Heart right ventricle (tissue), 16 donors: ENCODE measurements at regions not wholly inside any gene's neighbourhood (a gene's known extent, or its start where the extent isn't known, plus 50 kb on each side); places are given as distances from the start of the nearest gene placed in this dataset.

ENCODE experiments used
- ATAC-seq, 8 donors: fragments of 200-7000 bp; cut with Tn5 transposase; one replicate each; pipeline ENCODE4 v1.9.1; 2020; ENCODE audit warnings: mild to moderate bottlenecking in 8 of 8, moderate library complexity in 8 of 8, moderate number of reproducible peaks in 1 of 8
- DNase-seq, 2 donors: peaks; one replicate each; pipeline ENCODE4 v3.0.0-alpha.2; 2020
- H3K27ac ChIP-seq, 10 donors: fragments of 200-600 bp; sonication (generic) in 2 of 10; one replicate each; pipeline versions ENCODE4 v1.5.0 to v1.8.0; 2020 to 2022; ENCODE audit warnings: mild to moderate bottlenecking in 3 of 10
- H3K27me3 ChIP-seq, 7 donors: fragments of 200-600 bp; one replicate each; pipeline ENCODE4 v1.8.0; 2021 to 2022; ENCODE audit warnings: mild to moderate bottlenecking in 2 of 7
- H3K36me3 ChIP-seq, 9 donors: fragments of 200-600 bp; sonication (generic) in 1 of 9; one replicate each; pipeline versions ENCODE4 v1.5.0 to v1.8.0; 2020 to 2022; ENCODE audit warnings: mild to moderate bottlenecking in 2 of 9
- H3K4me1 ChIP-seq, 9 donors: fragments of 200-600 bp; sonication (generic) in 1 of 9; one replicate each; pipeline versions ENCODE4 v1.5.0 to v1.8.0; 2020 to 2022; ENCODE audit warnings: mild to moderate bottlenecking in 4 of 9
- H3K4me3 ChIP-seq, 10 donors: fragments of 200-600 bp; sonication (generic) in 2 of 10; one replicate each; pipeline versions ENCODE4 v1.5.0 to v1.8.0; 2020 to 2022; ENCODE audit warnings: mild to moderate bottlenecking in 7 of 10, moderate library complexity in 2 of 10
- H3K9me3 ChIP-seq, 11 donors: fragments of 200-600 bp in 10 of 11; sonication (generic) in 2 of 11; one replicate each; pipeline versions ENCODE4 v1.5.0 to v1.8.0; 2013 to 2022; ENCODE audit warnings: mild to moderate bottlenecking in 2 of 11, control low read depth in 1 of 11, moderate library complexity in 1 of 11
- CTCF ChIP-seq, 9 donors: fragments of 200-600 bp; sonication (generic) in 2 of 9; IDR thresholded peaks; one replicate each; pipeline versions ENCODE4 v1.5.0 to v1.8.0; 2021 to 2022; ENCODE audit warnings: antibody characterized with exemption in 9 of 9, mild to moderate bottlenecking in 5 of 9, moderate library complexity in 1 of 9
- WGBS, 2 donors: extraction: QIAGEN DNeasy Blood & Tissue Kit; methylation state at CpG; one replicate each; pipeline ENCODE4 v1.1.7; 2013; ENCODE audit warnings: inconsistent platforms in 1 of 2; 5-methylcytosine and 5-hydroxymethylcytosine counted together
- intact Hi-C, 10 donors: fragments of 100-400 bp; cut with DNase I; formaldehyde crosslinking; loops; one replicate each; pipeline versions ENCODE4 v1.11.1 to v1.14.2; 2022
- donor health status: Arrhythmogenic right ventricular cardiomyopathy.
- donor health status: ischemic (EF 13 %, LVEDD 7.1; RV severe dilation, severe dysfunction).
- donor health status: healthy with polysubstance abuse.
- donor health status: DM: no; HTN: yes; CAD: no.
- donor health status: DM: no; HTN: no; CAD: no.
- donor health status: ischemic (EF 25% LVEDD 6.9; RV normal size, moderate dysfunction).
- donor health status: ischemic (EF 25% LVEDD 5.7; RV mildly dilated, moderate dysfunction).
- donor health status: healthy.
- donor health status: DM: yes; HTN: yes; CAD: no.
- donor health status: Ischemic cardiomyopathy.
- donor health status: ischemic (EF 35%, LVEDD 5.7; RV mildly dilated, moderate dysfunction).
- donor health status: nonischemic (EF 11% LVEDD 7.7; RV severe dilation, severe dysfunction).
- donor health status: DM: yes; HTN: yes; CAD: no.
- donor health status: PGD.
- donor health status: ischemic (EF 29% LVEDD 5.4; RV normal size, mild dysfunction).
- donor health status: nonischemic (EF 23%, LVEDD 6.1; RV moderate dilation, normal function).

DNA sequence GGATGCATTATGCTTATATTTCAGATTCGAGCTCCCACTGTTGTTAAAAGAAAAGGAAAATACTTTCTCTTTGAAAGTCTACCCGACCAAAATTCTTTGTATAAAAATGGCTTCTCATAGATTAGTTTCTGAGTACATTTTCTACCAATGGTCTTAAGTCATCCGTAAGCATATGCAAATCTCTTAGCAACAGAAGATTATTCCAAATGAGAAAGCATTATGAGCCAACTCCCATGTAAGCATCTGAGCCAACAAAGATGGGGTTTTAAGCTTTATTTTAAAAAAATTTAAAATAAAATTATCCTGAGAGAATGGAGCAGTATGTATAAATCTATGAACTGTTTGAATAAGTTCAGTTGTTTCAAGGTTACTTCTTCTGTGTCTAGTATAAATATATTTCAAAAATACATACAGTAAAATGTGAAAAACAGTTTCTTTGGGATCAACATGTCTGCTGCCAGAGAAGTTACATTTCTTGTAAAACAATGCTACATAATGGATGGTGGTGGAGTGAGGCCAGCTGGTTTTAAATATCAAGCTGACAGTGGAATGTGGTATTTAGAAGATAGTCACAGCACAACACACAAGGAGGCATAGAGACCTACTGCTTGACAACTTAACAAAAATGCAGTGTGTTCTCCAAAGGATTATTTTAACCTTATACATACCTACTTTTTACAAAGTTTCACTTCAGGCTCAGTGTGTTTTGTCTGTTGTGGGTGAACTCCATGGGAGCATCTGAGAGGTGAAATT, 199.5 kb upstream of the DIPK2B start:
- DNase-seq: no peak
- no peak overlapping the region for H3K27ac ChIP-seq
- ATAC-seq: no peak
- H3K4me3 ChIP-seq: no peak overlapping the region
- WGBS, 2 donors: 71 to 72% methylated on average over 3 of the region's 3 CpGs
- no peaks in the 10 kb centered on the region for H3K4me1 ChIP-seq
- TF ChIP-seq CTCF (IDR thresholded peaks at IDR 0.05): no peak
- peaks cover 0 to 6% (median 0%) of the 10 kb centered on the region in 7 donors for H3K27me3 ChIP-seq
- no peaks in the 10 kb centered on the region for H3K36me3 ChIP-seq
- intact Hi-C loops: no loop called here
- peaks cover 0 to 29% (median 8%) of the 10 kb centered on the region in 11 donors for H3K9me3 ChIP-seq

DNA sequence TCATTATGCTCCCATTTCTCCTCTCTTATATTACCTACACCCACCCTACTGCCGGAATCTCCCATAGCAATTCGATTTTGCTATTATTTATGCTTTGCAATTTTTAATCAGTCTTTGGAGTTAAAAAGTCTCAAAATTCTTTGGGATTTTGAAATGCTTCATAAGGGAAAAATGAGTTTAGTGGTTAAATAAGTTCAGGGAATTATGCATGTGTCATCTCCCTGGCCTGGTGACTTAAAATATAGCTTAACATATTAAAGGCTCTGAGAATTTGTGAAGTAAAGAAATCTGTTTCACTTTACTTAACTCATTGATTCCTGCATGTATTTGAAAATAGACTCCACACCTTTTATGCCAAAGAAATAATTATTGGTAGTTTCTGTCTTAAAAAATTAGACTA, 185.1 kb upstream of the DIPK2B start:
- no peak for TF ChIP-seq CTCF (IDR thresholded peaks at IDR 0.05)
- Histone ChIP-seq H3K36me3 (no peaks in the 10 kb centered on the region), H3K27ac (no peak overlapping the region), H3K9me3 (peaks cover 0 to 32% (median 0%) of the 10 kb centered on the region in 11 donors), H3K4me1 (no peaks in the 10 kb centered on the region), H3K27me3 (peaks cover 0 to 10% (median 0%) of the 10 kb centered on the region in 7 donors), H3K4me3 (no peak overlapping the region)
- intact Hi-C loops: no loop called here
- ATAC-seq: no peak
- DNase-seq: no peak
- 94 to 97% methylated on average over 2 of the region's 2 CpGs for WGBS, 2 donors

- no peak for TF ChIP-seq CTCF (IDR thresholded peaks at IDR 0.05)
- no peak for ATAC-seq
- Histone ChIP-seq H3K9me3 (peaks cover 0 to 11% (median 0%) of the 10 kb centered on the region in 11 donors), H3K4me3 (no peak overlapping the region), H3K36me3 (no peaks in the 10 kb centered on the region), H3K27me3 (peaks cover 0 to 10% (median 0%) of the 10 kb centered on the region in 7 donors), H3K4me1 (no peaks in the 10 kb centered on the region), H3K27ac (no peak overlapping the region)
- intact Hi-C loops: no loop called here
- WGBS, 2 donors: 96% methylated on average over 27 to 33 of the region's 34 CpGs
- no peak for DNase-seq
Observed at GRCh38 chrX:45381841-45382240, 181.2 kb upstream of the DIPK2B start.

- no peak for TF ChIP-seq CTCF (IDR thresholded peaks at IDR 0.05)
- no peak for DNase-seq
- Histone ChIP-seq H3K4me3 (no peak overlapping the region), H3K9me3 (peaks cover 0 to 11% (median 0%) of the 10 kb centered on the region in 11 donors), H3K27ac (no peak overlapping the region), H3K27me3 (peaks cover 0 to 10% (median 0%) of the 10 kb centered on the region in 7 donors), H3K36me3 (no peaks in the 10 kb centered on the region), H3K4me1 (no peaks in the 10 kb centered on the region)
- no peak for ATAC-seq
- 96 to 97% methylated on average over 24 of the region's 24 CpGs for WGBS, 2 donors
- intact Hi-C loops: no loop called here
Observed at GRCh38 chrX:45381366-45381765, 180.7 kb upstream of the DIPK2B start.
